GM12878 (cell line): ENCODE measurements at regions not wholly inside any gene's neighbourhood (a gene's known extent, or its start where the extent isn't known, plus 50 kb on each side); places are given as distances from the start of the nearest gene placed in this dataset.

Experiments
- ATAC-seq: fragments of 200-7000 bp; cut with Tn5 transposase; 3 replicates; pipeline ENCODE4 v1.9.1; 2020; ENCODE audit warnings: mild to moderate bottlenecking, moderate library complexity
- BruUV-seq: library from RNA; stranded (reverse); fragments of 400-500 nt; replicated peaks from 2 replicates; lab custom pipeline; 2021; lab: Mats Ljungman, UMichigan
- CTCF ChIA-PET: fragments of 300-600 bp; sonication (Branson Sonifier 250); formaldehyde crosslinking; extraction: SDS; loops from one replicate; lab custom pipeline; 2021; ENCODE audit warnings: inconsistent platforms; lab: Yijun Ruan, JAX
- POLR2A ChIA-PET: fragments of 350-600 bp; formaldehyde crosslinking; extraction: SDS; loops from one replicate; lab custom pipeline; 2021; ENCODE audit warnings: inconsistent platforms; lab: Charles Lee
- RAD21 ChIA-PET: fragments of 300-600 bp; sonication (Branson Sonifier 250); formaldehyde crosslinking; loops from one replicate; lab custom pipeline; 2023; ENCODE audit warnings: antibody characterized with exemption; ENCODE audit not compliant: unreplicated experiment; lab: Charles Lee
- SMC1A ChIA-PET: fragments of 300-600 bp; sonication (Branson Sonifier 250); formaldehyde crosslinking; loops from one replicate; lab custom pipeline; 2023; ENCODE audit not compliant: unreplicated experiment, uncharacterized antibody; lab: Charles Lee
- DNase-seq: peaks from one replicate; pipeline ENCODE4 v3.0.0-alpha.2; 2011; ENCODE audit warnings: low read depth, low spot score
- FAIRE-seq: peaks from 3 replicates; lab custom pipeline; 2011; peaks lifted over from hg19 to GRCh38; lab: Jason Lieb, UNC
- H2AFZ ChIP-seq: 2 replicates; pipeline ENCODE4 v1.6.0; 2011; ENCODE audit warnings: low read depth, low read length, control low read depth; ENCODE audit not compliant: control insufficient read depth
- H3K27ac ChIP-seq: 2 replicates; pipeline ENCODE4 v1.5.1; 2011; ENCODE audit warnings: control low read depth; ENCODE audit not compliant: control insufficient read depth, insufficient read depth
- H3K27me3 ChIP-seq, 2 experiments: replicated peaks in 1 of 2; 2 replicates each; pipeline versions ENCODE4 v1.6.0 to v1.6.1; 2011; ENCODE audit warnings: low read length in 1 of 2; ENCODE audit not compliant: control insufficient read depth in 2 of 2, insufficient read depth in 2 of 2
- H3K36me3 ChIP-seq, 2 experiments: 2 replicates each; pipeline ENCODE4 v1.5.1; 2011; ENCODE audit warnings: low read length in 1 of 2; ENCODE audit not compliant: control insufficient read depth in 2 of 2, insufficient read depth in 2 of 2
- H3K4me1 ChIP-seq: 2 replicates; pipeline ENCODE4 v1.6.1; 2011; ENCODE audit warnings: mild to moderate bottlenecking, low read length, moderate library complexity, mixed read lengths; ENCODE audit not compliant: control insufficient read depth, insufficient read depth
- H3K4me2 ChIP-seq: 2 replicates; pipeline ENCODE4 v1.6.0; 2011; ENCODE audit warnings: control low read depth; ENCODE audit not compliant: control insufficient read depth, insufficient read depth
- H3K4me3 ChIP-seq: fragments of 200-600 bp; sonication (generic); 2 replicates; pipeline ENCODE4 v1.5.1; 2016
- H3K79me2 ChIP-seq: 2 replicates; pipeline ENCODE4 v1.6.0; 2011; ENCODE audit warnings: low read length; ENCODE audit not compliant: control insufficient read depth, insufficient read depth
- H3K9ac ChIP-seq: 2 replicates; pipeline ENCODE4 v1.8.0; 2011; ENCODE audit warnings: low read length, control low read depth, mixed read lengths; ENCODE audit not compliant: control insufficient read depth, insufficient read depth
- H3K9me3 ChIP-seq: replicated peaks from 3 replicates; pipeline ENCODE4 v1.5.1; 2011; ENCODE audit warnings: mild to moderate bottlenecking, low read length; ENCODE audit not compliant: control insufficient read depth, insufficient read depth
- H4K20me1 ChIP-seq: 2 replicates; pipeline ENCODE4 v1.6.0; 2011; ENCODE audit not compliant: control insufficient read depth, insufficient read depth
- ASH2L ChIP-seq: fragments of 300-600, 200-600 bp; sonication (generic); IDR thresholded peaks from 2 replicates; pipeline ENCODE4 v1.6.1; 2017; ENCODE audit warnings: low read depth, mild to moderate bottlenecking, borderline replicate concordance
- ATF7 ChIP-seq: fragments of 450-650 bp; IDR thresholded peaks from 2 replicates; pipeline ENCODE4 v1.6.1; 2016; ENCODE audit warnings: low read depth, mild to moderate bottlenecking
- CHD1 ChIP-seq: IDR thresholded peaks from 2 replicates; pipeline ENCODE4 v1.6.1; 2012; ENCODE audit warnings: low read depth, low read length, improper control_type of control experiment
- HDAC2 ChIP-seq: fragments of 200-600 bp; sonication (generic); IDR thresholded peaks from 2 replicates; pipeline ENCODE4 v1.6.1; 2017
- HSF1 ChIP-seq: fragments of 150-350 bp; IDR thresholded peaks from 2 replicates; pipeline ENCODE4 v1.6.1; 2014; ENCODE audit warnings: mild to moderate bottlenecking, low read depth, low read length
- MTA3 ChIP-seq: IDR thresholded peaks from 2 replicates; pipeline ENCODE4 v1.6.1; 2012; ENCODE audit warnings: low read length, inconsistent platforms, borderline replicate concordance
- SMAD5 ChIP-seq: IDR thresholded peaks from 2 replicates; pipeline ENCODE4 v1.6.1; 2016; ENCODE audit warnings: antibody characterized with exemption, low read depth
- TCF3 ChIP-seq: IDR thresholded peaks from 2 replicates; pipeline ENCODE4 v1.6.1; 2012; ENCODE audit warnings: low read depth, mild to moderate bottlenecking, low read length, borderline replicate concordance; ENCODE audit not compliant: insufficient read depth
- WRNIP1 ChIP-seq: IDR thresholded peaks from 2 replicates; pipeline ENCODE4 v1.6.1; 2011; ENCODE audit warnings: low read depth, low read length, improper control_type of control experiment, borderline replicate concordance
- in situ Hi-C: fragments of 300-500 bp; cut with MboI; formaldehyde crosslinking; loops from 9 replicates; pipeline ENCODE4 v1.14.3; 2018; ENCODE audit warnings: mixed read lengths
- intact Hi-C: fragments of 100-400 bp; cut with micrococcal nuclease; formaldehyde crosslinking; loops from one replicate; pipeline ENCODE4 v1.14.2; 2022; ENCODE audit not compliant: unreplicated experiment

- Histone ChIP-seq H3K9me3 (no peaks in the 10 kb centered on the region), H3K27ac (no peak overlapping the region), H3K4me1 (no peaks in the 10 kb centered on the region), H2AFZ (no peak overlapping the region), H3K36me3 (no peaks in the 10 kb centered on the region), H3K4me2 (no peak overlapping the region), H3K27me3 (no peaks in the 10 kb centered on the region), H3K9ac (no peak overlapping the region), H3K79me2 (no peaks in the 10 kb centered on the region), H3K4me3 (no peak overlapping the region), H4K20me1 (no peaks in the 10 kb centered on the region)
- DNase-seq = no peak
- POLR2A ChIA-PET = no interaction called here
- CTCF ChIA-PET = interaction anchor here (1.0 kb wide), 2 partner anchors 11 to 12 kb away, joined by 3 read pairs; no protein-coding TSS in a partner anchor
- intact Hi-C loops (no loop called here), in situ Hi-C loops (loop anchor here (25.0 kb wide), 2 partner anchors 859 to 1134 kb away; no protein-coding TSS in a partner anchor)
- no peak for ATAC-seq
- RAD21 ChIA-PET = interaction anchor here (1.1 kb wide), 1 partner anchor 9 kb away, joined by 3 read pairs; no protein-coding TSS in a partner anchor
- TF ChIP-seq ATF7 (no peak), ASH2L (no peak), HSF1 (no peak), MTA3 (no peak), HDAC2 (no peak), SMAD5 (no peak), WRNIP1 (no peak), CHD1 (no peak), TCF3 (no peak)
- BruUV-seq = no TSS peak
- no peak for FAIRE-seq
- SMC1A ChIA-PET = interaction anchor here (1.4 kb wide), 1 partner anchor 9 kb away, joined by 5 read pairs; no protein-coding TSS in a partner anchor
Measured at GRCh38 chr4:166153548-166153947, 280.5 kb downstream of the TLL1 start.
